Inflammatory macrophage (primary cell): ENCODE measurements at regions not wholly inside any gene's neighbourhood (a gene's known extent, or its start where the extent isn't known, plus 50 kb on each side); places are given as distances from the start of the nearest gene placed in this dataset.
"Not testable (repeated sequence)": the region's sequence is repeated elsewhere in the genome, so short reads cannot be mapped to it uniquely, and the experiment has no call there.

Experiments used
- DNase-seq, 2 donors: peaks; one replicate each; pipeline ENCODE4 v3.0.0-alpha.2; 2020 to 2022

DNA sequence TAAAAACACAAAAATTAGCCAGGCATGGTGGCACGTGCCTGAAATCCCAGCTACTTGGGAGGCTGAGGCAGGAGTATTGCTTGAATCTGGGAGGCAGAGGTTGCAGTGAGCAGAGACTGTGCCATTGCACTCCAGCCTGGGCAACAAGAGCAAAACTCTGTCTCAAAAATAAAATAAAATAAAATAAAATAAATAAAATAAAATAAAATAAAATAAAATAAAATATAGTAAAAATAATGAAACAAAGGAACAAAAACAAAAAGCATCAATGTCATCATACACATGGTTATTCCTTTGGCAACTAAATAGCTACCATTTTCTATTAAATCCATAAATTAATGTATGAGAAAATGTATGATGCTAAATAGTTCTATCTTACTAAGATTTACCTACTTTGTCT, 1123.9 kb downstream of the MRPL39 start:
- DNase-seq: not testable (repeated sequence)

DNA sequence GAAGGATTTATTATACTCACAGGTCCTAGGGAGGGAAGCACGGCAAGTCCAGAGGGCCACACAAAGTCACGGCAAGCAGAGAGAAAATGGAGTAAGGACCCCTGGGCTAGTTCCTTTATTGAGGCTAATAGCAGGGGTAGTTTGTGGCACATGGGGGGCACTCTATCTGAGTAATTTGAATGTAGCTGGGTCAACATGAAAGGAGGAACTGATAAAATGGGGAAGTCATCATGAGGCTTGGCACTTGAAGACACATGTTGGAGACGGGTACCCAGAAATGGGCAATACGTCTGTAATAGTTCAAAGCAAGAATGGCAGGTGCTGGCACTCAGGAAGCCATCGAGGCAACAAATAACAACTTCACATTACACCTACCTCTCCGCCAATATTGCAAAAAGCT, 1136.4 kb downstream of the MRPL39 start:
- DNase-seq: no peak

DNA sequence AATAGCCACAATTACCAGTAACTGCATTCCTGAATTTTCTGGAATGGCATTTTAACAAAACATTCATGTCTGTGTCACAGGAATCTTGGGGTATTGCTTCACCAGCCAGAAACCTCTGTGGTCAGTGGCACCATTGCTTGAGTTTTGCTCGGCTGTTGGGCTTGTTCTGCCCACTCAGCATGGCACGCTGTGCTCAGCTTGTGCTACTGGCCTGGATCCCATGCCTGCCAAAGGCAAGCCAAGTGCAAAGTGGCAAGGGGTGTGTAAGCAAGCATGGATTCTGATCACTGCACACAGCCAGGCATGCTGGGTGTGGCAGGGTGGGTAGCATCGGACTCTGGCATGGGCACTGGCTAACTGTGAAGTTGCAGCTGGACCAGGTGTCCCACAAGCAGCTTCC, 1150.9 kb downstream of the MRPL39 start:
- DNase-seq: no peak

DNA sequence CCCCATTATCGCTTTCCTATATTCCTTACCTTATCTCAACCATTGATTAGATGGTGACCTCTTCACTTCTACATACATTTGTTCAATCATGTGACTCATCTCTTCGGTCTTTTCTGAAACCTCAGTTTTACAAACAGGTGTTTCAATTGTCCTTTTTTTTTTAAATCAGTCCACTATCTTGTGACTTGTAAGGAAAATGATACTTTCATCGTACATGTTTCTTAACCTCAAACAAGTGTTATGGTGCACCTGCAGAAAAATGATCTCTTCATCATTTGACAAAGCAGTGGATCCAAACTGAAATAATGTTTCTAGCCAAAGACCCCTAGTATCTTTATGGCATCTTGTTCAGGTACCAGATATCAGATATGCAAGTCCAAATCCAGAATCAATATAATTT, 1157.2 kb downstream of the MRPL39 start:
- no peak for DNase-seq

- no peak for DNase-seq
Observed at GRCh38 chr21:24445517-24445916, 1161.8 kb downstream of the MRPL39 start.

- no peak for DNase-seq
Observed at GRCh38 chr21:24444736-24445135, 1162.5 kb downstream of the MRPL39 start.

DNA sequence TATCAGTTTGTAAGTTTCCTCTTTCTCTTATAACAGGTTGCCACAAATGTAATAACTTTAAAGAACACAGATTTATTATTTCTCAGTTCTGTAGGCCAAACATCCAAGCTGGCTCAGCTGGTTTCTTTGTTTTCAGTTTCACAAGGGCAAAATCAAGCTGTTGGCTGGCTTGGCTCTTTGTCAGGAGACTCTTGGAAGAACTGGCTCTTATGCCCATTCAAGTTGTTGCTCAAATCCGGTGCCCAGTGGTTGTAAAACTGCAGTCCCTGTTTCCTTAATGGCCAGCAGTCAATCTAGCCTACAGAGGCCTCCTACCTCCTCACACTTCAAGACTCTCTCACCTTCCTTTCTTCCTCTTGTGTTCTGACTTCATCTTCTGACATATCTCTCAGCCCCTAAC, 1171.0 kb downstream of the MRPL39 start:
- no peak for DNase-seq

GRCh38 chr21:24428591-24429199, 1178.6 kb downstream of the MRPL39 start:
- peak; percentile 32 to 47 for DNase-seq

DNA sequence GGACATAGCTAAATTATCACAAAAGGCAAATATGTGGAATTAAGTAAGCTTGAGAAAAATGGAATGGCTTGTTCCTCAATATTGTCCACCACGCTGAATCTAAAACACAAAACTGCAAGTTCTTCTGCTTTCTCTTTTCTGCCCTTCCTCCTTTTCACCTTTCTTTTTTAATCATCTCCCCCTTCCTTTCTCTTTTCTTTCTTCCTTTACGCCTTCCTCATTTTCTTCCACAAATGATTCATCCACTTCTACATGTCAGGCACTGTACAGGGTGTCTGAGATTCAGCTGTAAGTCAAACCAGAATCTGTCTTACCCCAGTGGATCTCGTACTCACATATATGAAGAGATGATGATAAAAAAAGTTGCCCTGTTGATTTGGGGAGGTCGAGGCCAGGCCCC, 1182.5 kb downstream of the MRPL39 start:
- peak in 1 of 2 donors; percentile 35 for DNase-seq

GRCh38 chr21:24423546-24423945, 1183.7 kb downstream of the MRPL39 start:
- no peak for DNase-seq

- peak; percentile 36 to 45 for DNase-seq
Observed at GRCh38 chr21:24420689-24421088, 1186.6 kb downstream of the MRPL39 start.

GRCh38 chr21:24419641-24420040, 1187.6 kb downstream of the MRPL39 start:
- not testable (repeated sequence) for DNase-seq

GRCh38 chr21:24418671-24419070, 1188.6 kb downstream of the MRPL39 start:
- DNase-seq: no peak

- DNase-seq: no peak
Observed at GRCh38 chr21:24411429-24411828, 1195.9 kb downstream of the MRPL39 start.

DNA sequence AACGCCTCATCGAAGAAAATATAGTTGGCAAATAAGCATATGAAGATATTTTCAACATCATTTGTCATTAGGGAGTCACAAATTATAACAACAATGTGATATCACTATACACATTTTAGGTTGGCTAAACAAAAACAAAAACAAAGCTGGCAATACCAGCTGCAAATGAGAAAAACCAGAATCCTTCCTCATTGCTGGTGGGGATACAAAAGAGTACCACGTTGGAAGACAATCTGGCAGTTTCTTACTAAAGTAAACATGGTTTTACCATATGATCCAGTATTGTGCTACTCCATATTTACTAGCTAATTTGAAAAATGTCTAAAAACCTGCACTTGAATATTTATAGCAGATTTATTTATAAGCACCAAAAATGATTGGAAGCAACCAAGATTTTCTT, 1204.1 kb downstream of the MRPL39 start:
- no peak for DNase-seq

DNA sequence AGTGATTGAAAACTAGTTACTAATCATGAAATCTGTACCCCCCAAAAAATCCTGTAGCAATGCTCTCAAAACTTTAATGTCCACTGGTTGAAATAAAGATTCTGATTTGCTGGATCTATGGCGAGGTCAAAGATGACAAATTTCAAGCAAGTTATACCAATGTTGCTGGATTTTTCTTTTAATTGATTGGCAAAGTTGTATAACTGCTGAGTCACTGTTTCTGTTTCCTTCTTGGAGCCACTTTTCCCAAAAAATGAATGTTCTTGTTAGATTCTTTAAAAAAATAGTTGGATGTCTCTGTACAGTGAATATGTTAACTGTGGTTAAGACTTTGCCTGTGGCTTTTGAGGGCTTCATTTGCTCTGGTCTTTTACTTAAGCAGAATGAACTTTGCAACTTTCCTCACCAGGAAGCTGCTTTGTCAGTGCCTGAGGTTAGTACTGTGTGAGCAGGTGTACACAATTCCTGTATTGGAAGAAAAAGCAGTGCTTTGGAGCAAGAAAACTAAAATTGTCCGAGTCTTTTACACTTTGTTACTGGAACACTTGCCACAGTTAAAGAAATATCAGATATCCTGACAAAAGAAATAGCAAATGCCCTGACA, 1211.9 kb downstream of the MRPL39 start:
- no peak for DNase-seq

- DNase-seq: peak in 1 of 2 donors; percentile 14
Observed at GRCh38 chr21:24375201-24375600, 1232.1 kb downstream of the MRPL39 start.

GRCh38 chr21:24372506-24372905, 1234.8 kb downstream of the MRPL39 start:
- no peak for DNase-seq

- DNase-seq: no peak
Observed at GRCh38 chr21:24369746-24370145, 1237.5 kb downstream of the MRPL39 start.

- no peak for DNase-seq
Observed at GRCh38 chr21:24369278-24369677, 1238.0 kb downstream of the MRPL39 start.

GRCh38 chr21:24367936-24368335, 1239.3 kb downstream of the MRPL39 start:
- no peak for DNase-seq

DNA sequence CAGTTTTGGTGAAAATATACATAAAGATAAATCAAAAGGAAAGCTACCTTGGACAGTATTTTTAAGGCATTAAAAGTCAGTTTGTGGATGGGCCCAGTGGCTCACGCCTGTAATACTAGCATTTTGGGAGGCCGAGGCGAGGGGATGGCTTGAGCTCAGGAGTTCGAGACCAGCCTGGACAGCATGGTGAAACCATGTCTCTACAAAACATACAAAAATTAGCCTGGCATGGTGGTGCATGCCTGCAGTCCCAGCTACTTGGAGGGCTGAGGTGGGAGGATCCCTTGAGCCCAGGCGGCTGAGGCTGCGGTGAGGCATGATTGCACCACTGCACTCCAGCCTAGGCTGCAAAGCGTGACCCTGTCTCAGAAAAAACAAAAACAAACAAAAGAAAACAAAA, 1253.8 kb downstream of the MRPL39 start:
- DNase-seq: no peak

DNA sequence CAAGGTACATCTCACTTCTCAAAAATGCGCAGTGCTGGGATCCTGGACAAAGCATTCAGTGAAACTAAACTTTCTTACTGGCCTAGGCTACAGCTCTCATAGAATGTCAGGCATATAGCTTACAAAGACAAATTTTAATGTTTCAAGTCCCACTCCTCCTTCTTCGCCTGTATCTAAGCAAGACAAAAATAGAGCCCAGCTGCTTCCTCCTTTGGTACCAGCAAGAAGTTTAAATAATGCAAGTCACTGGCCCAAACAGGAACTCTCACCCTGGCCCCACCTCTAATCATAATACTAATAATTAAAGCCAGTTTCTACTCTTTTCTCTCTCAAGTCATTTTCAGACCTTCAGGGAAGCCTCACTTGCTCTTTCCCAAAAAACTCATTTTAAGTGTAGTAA, 1267.9 kb downstream of the MRPL39 start:
- peak in 1 of 2 donors; percentile 15 for DNase-seq

GRCh38 chr21:24336491-24336890, 1270.8 kb downstream of the MRPL39 start:
- no peak for DNase-seq

GRCh38 chr21:24323536-24323935, 1283.7 kb downstream of the MRPL39 start:
- DNase-seq: no peak
